Transverse colon (tissue), 4 donors: ENCODE measurements at regions not wholly inside any gene's neighbourhood (a gene's known extent, or its start where the extent isn't known, plus 50 kb on each side); places are given as distances from the start of the nearest gene placed in this dataset.

Source experiments
- CTCF ChIP-seq, 5 experiments: fragments of 200-600 bp in 3 of 5; fragments of 450-650 bp in 2 of 5; sonication (generic) in 3 of 5; IDR thresholded peaks; 1 replicate in 2 of 5; 2 replicates in 3 of 5; pipeline ENCODE4 v1.5.1; 2016 to 2017; ENCODE audit warnings: antibody characterized with exemption in 5 of 5, inconsistent platforms in 3 of 5, mild to moderate bottlenecking in 2 of 5, moderate library complexity in 1 of 5
- POLR2A ChIP-seq: fragments of 450-650 bp; IDR thresholded peaks from one replicate; pipeline ENCODE4 v1.6.1; 2016; ENCODE audit warnings: antibody characterized with exemption, mild to moderate bottlenecking, moderate library complexity
- POLR2AphosphoS5 ChIP-seq, 3 donors: sonication (generic); formaldehyde crosslinking; IDR thresholded peaks; one replicate each; pipeline ENCODE4 v1.6.1; 2016; ENCODE audit warnings: antibody characterized with exemption in 3 of 3

DNA sequence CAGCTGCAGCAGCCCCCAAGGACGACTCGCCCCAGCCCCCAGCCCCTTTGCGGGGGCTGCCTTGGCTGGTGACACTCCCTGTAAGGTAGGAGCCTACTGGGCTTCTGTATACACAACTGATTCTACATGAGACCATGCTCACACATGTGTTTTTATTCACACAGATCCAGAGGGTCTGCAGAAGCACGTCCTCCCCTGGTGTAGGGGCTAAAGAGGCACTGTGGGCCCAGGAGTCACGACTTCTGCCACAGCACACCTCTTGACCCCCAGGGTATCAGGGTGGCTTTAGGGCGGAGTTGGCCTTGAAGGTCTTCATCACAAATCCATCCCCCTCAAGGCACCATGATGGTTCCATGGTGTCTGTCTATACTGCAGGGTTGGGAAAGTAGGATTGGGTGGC is 931.2 kb downstream of the TBC1D22A start:
- no peak for TF ChIP-seq CTCF (IDR thresholded peaks at IDR 0.05)
- no peak for TF ChIP-seq POLR2A
- no peak for TF ChIP-seq POLR2AphosphoS5 (IDR thresholded peaks at IDR 0.05)
